ENCODE measurements at regions not wholly inside any gene's neighbourhood (a gene's known extent, or its start where the extent isn't known, plus 50 kb on each side); places are given as distances from the start of the nearest gene placed in this dataset.

- no peaks in the 10 kb centered on the region for H3K27me3 ChIP-seq
- no peaks in the 10 kb centered on the region for H3K4me1 ChIP-seq
- H3K4me3 ChIP-seq, result no peak overlapping the region
- H3K9me3 ChIP-seq, result no peaks in the 10 kb centered on the region
- H3K36me3 ChIP-seq, result no peaks in the 10 kb centered on the region
- TF ChIP-seq, protein P1, sequence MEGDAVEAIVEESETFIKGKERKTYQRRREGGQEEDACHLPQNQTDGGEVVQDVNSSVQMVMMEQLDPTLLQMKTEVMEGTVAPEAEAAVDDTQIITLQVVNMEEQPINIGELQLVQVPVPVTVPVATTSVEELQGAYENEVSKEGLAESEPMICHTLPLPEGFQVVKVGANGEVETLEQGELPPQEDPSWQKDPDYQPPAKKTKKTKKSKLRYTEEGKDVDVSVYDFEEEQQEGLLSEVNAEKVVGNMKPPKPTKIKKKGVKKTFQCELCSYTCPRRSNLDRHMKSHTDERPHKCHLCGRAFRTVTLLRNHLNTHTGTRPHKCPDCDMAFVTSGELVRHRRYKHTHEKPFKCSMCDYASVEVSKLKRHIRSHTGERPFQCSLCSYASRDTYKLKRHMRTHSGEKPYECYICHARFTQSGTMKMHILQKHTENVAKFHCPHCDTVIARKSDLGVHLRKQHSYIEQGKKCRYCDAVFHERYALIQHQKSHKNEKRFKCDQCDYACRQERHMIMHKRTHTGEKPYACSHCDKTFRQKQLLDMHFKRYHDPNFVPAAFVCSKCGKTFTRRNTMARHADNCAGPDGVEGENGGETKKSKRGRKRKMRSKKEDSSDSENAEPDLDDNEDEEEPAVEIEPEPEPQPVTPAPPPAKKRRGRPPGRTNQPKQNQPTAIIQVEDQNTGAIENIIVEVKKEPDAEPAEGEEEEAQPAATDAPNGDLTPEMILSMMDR (IDR thresholded peaks at IDR 0.05), result no peak
- TF ChIP-seq POLR2A (IDR thresholded peaks at IDR 0.05), result no peak
- no peak for DNase-seq
- intact Hi-C loops (cut with DNase I; ENCODE audit: low total_unique reads), result no loop called here
- no peak overlapping the region for H3K27ac ChIP-seq
These were observed 470.5 kb downstream of the EPHA3 start for GRCh38 chr3:89577637-89578530.

- Histone ChIP-seq H3K27ac (no peak overlapping the region), H3K36me3 (no peaks in the 10 kb centered on the region), H3K9me3 (no peaks in the 10 kb centered on the region), H3K27me3 (no peaks in the 10 kb centered on the region), H3K4me3 (no peak overlapping the region), H3K4me1 (no peaks in the 10 kb centered on the region)
- intact Hi-C loops (cut with DNase I; ENCODE audit: low total_unique reads), result no loop called here
- TF ChIP-seq POLR2A (IDR thresholded peaks at IDR 0.05), result no peak
- TF ChIP-seq, protein P1 (IDR thresholded peaks at IDR 0.05), result no peak
- DNase-seq, result no peak
These were observed 473.4 kb downstream of the EPHA3 start for GRCh38 chr3:89580859-89581258.

DNA sequence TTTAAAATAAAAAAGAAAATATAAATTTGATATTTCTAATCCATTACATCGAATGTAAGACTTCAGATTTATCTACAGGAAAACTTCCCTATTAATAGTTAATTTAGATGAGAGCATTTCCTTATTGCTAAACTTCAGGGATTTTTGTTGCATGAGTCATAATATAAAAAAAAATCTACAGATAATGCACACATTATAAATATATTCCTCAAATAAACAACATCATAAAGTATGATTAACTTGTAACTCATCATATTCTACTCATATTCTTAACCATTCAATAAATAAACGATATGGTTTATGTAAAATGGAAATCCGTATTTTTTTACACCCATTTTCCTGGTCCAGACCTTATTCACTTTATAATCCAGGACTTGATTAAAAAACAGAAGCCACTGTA, 477.0 kb downstream of the EPHA3 start:
- intact Hi-C loops (cut with DNase I; ENCODE audit: low total_unique reads), result no loop called here
- TF ChIP-seq, protein P1 (IDR thresholded peaks at IDR 0.05), result no peak
- no peak for TF ChIP-seq POLR2A (IDR thresholded peaks at IDR 0.05)
- Histone ChIP-seq H3K27ac (no peak overlapping the region), H3K4me1 (no peaks in the 10 kb centered on the region), H3K36me3 (no peaks in the 10 kb centered on the region), H3K4me3 (no peak overlapping the region), H3K27me3 (no peaks in the 10 kb centered on the region), H3K9me3 (no peaks in the 10 kb centered on the region)
- no peak for DNase-seq

GRCh38 chr3:89586256-89586655, 478.8 kb downstream of the EPHA3 start:
- Histone ChIP-seq H3K4me3 (no peak overlapping the region), H3K27ac (no peak overlapping the region), H3K4me1 (no peaks in the 10 kb centered on the region), H3K9me3 (no peaks in the 10 kb centered on the region), H3K27me3 (no peaks in the 10 kb centered on the region), H3K36me3 (no peaks in the 10 kb centered on the region)
- intact Hi-C loops (cut with DNase I; ENCODE audit: low total_unique reads), result no loop called here
- TF ChIP-seq, protein P1 (IDR thresholded peaks at IDR 0.05), result no peak
- no peak for TF ChIP-seq POLR2A (IDR thresholded peaks at IDR 0.05)
- DNase-seq, result no peak

GRCh38 chr3:89586676-89587075, 479.3 kb downstream of the EPHA3 start:
- Histone ChIP-seq H3K27ac (no peak overlapping the region), H3K27me3 (no peaks in the 10 kb centered on the region), H3K36me3 (no peaks in the 10 kb centered on the region), H3K4me3 (no peak overlapping the region), H3K9me3 (no peaks in the 10 kb centered on the region), H3K4me1 (no peaks in the 10 kb centered on the region)
- TF ChIP-seq POLR2A (IDR thresholded peaks at IDR 0.05), result no peak
- TF ChIP-seq, protein P1 (IDR thresholded peaks at IDR 0.05), result no peak
- intact Hi-C loops (cut with DNase I; ENCODE audit: low total_unique reads), result no loop called here
- no peak for DNase-seq
